Left ventricle myocardium inferior (tissue), 1 donor: ENCODE measurements at regions not wholly inside any gene's neighbourhood (a gene's known extent, or its start where the extent isn't known, plus 50 kb on each side); places are given as distances from the start of the nearest gene placed in this dataset.

Experiments used
- DNase-seq: peaks from one replicate; pipeline ENCODE4 v3.0.0-alpha.2; 2020
- H3K27ac ChIP-seq: fragments of 200-600 bp; replicated peaks from 2 replicates; pipeline ENCODE4 v1.8.0; 2021
- H3K27me3 ChIP-seq: fragments of 200-600 bp; 2 replicates; pipeline ENCODE4 v1.8.0; 2021; ENCODE audit warnings: low read depth
- H3K36me3 ChIP-seq: fragments of 200-600 bp; 2 replicates; pipeline ENCODE4 v1.8.0; 2021
- H3K4me1 ChIP-seq: fragments of 200-600 bp; 2 replicates; pipeline ENCODE4 v1.8.0; 2021
- H3K4me3 ChIP-seq: fragments of 200-600 bp; 2 replicates; pipeline ENCODE4 v1.8.0; 2021; ENCODE audit warnings: mild to moderate bottlenecking, moderate library complexity
- H3K9me3 ChIP-seq: fragments of 200-600 bp; replicated peaks from 2 replicates; pipeline ENCODE4 v1.8.0; 2021
- CTCF ChIP-seq: fragments of 200-600 bp; IDR thresholded peaks from 2 replicates; pipeline ENCODE4 v1.8.0; 2021; ENCODE audit warnings: antibody characterized with exemption, mild to moderate bottlenecking, borderline replicate concordance
- intact Hi-C: fragments of 100-400 bp; cut with micrococcal nuclease; formaldehyde crosslinking; loops from one replicate; pipeline ENCODE4 v1.11.0; 2022
- donor health status: DM: no; HTN: yes; CAD: no; lungs with severe emphysema.

- DNase-seq, result no peak
- Histone ChIP-seq H3K9me3 (peaks cover 11% of the 10 kb centered on the region), H3K27me3 (peaks cover 88% of the 10 kb centered on the region), H3K36me3 (no peaks in the 10 kb centered on the region), H3K4me3 (no peak overlapping the region), H3K4me1 (no peaks in the 10 kb centered on the region), H3K27ac (no peak overlapping the region)
- no peak for TF ChIP-seq CTCF
- intact Hi-C loops, result no loop called here
Measured at GRCh38 chr10:100612601-100613595, 77.2 kb downstream of the HIF1AN start.

DNA sequence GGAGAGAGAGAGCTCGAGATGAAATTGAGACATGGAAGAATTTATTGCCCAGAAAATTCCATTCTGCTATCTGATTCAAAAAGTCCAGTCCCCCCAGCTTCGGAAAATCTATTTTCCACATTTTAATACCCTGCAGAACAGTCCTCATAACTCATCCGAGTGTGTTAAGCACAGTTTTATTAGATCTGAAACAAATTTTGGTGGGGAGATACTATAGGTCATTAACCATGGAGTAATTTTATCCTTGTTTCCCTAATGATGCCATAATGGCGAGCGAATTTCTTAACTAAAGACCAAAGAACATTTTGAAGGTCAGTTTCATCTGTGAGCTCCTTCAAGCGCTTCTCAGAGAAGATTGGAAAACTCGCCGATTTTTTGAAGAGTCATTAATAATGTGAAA, 78.1 kb downstream of the HIF1AN start:
- Histone ChIP-seq H3K9me3 (peaks cover 11% of the 10 kb centered on the region), H3K27me3 (peaks cover 88% of the 10 kb centered on the region), H3K4me3 (no peak overlapping the region), H3K36me3 (no peaks in the 10 kb centered on the region), H3K27ac (no peak overlapping the region), H3K4me1 (no peaks in the 10 kb centered on the region)
- TF ChIP-seq CTCF, result no peak
- no peak for DNase-seq
- intact Hi-C loops, result no loop called here

- no peak for TF ChIP-seq CTCF
- Histone ChIP-seq H3K9me3 (peaks cover 11% of the 10 kb centered on the region), H3K36me3 (no peaks in the 10 kb centered on the region), H3K27ac (no peak overlapping the region), H3K4me1 (no peaks in the 10 kb centered on the region), H3K27me3 (peaks cover 88% of the 10 kb centered on the region), H3K4me3 (no peak overlapping the region)
- intact Hi-C loops, result no loop called here
- no peak for DNase-seq
Measured at GRCh38 chr10:100614429-100615095, 78.8 kb downstream of the HIF1AN start.

DNA sequence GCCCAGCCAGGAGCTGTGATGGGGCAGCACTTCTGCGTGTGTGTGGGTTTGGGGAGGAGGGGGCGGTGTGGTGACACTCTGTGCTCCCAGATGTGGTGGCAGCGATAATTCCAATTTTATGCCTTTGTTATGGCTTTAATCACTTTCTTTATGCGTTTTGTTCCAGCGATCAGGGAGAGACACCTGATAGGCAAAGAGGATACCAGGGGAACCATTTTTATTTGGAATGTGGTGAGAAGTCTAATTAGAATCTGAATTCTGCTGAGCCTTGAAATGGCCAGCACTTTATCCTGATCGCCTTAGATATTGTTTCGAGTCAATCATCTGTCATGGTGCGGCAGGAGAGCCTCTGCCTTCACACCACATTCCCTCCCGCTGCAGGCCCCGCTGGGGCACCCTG, 79.5 kb downstream of the HIF1AN start:
- H3K9me3 ChIP-seq, result peaks cover 11% of the 10 kb centered on the region
- H3K27ac ChIP-seq, result no peak overlapping the region
- no peak overlapping the region for H3K4me3 ChIP-seq
- no peak for TF ChIP-seq CTCF
- H3K36me3 ChIP-seq, result no peaks in the 10 kb centered on the region
- intact Hi-C loops, result no loop called here
- H3K4me1 ChIP-seq, result no peaks in the 10 kb centered on the region
- no peak for DNase-seq
- peaks cover 88% of the 10 kb centered on the region for H3K27me3 ChIP-seq

DNA sequence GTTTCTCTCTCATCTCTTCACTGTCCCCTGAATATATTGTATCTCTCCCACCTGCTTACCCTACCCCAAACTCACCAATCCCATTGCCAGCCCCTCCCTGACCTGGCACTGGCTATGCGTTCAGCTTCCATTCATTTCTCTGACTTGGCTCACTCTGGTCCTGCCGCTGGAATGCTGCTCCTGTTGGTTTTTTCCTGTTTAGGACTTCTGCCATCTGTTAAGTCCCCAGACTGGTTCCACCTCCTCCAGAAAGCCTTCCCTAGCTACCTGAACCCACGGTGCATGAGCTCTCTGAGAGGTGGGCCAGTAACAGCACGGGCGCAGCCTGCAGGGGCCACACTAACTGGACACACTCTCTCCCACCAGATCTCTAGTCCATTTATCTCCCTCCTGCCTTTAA, 80.2 kb downstream of the HIF1AN start:
- no peaks in the 10 kb centered on the region for H3K4me1 ChIP-seq
- H3K4me3 ChIP-seq, result no peak overlapping the region
- H3K27me3 ChIP-seq, result peaks cover 88% of the 10 kb centered on the region
- H3K36me3 ChIP-seq, result no peaks in the 10 kb centered on the region
- no peak for DNase-seq
- no peak for TF ChIP-seq CTCF
- intact Hi-C loops, result no loop called here
- peaks cover 8% of the 10 kb centered on the region for H3K9me3 ChIP-seq
- H3K27ac ChIP-seq, result no peak overlapping the region
